GM12865 (cell line): ENCODE measurements at regions not wholly inside any gene's neighbourhood (a gene's known extent, or its start where the extent isn't known, plus 50 kb on each side); places are given as distances from the start of the nearest gene placed in this dataset.

Experiments
- DNase-seq: peaks from one replicate; pipeline ENCODE4 v3.0.0; 2010; ENCODE audit warnings: low read depth
- H3K4me3 ChIP-seq: 2 replicates; pipeline ENCODE4 v1.5.1; 2011; ENCODE audit warnings: mild to moderate bottlenecking, low read depth, low read length, control low read depth
- TF ChIP-seq, protein P1 (sequence below): IDR thresholded peaks from 2 replicates; pipeline ENCODE4 v1.5.1; 2011; ENCODE audit warnings: low read length, control low read depth, low read depth, inconsistent platforms; ENCODE audit not compliant: insufficient read depth; ENCODE audit errors: missing control alignments

- TF ChIP-seq, protein P1, sequence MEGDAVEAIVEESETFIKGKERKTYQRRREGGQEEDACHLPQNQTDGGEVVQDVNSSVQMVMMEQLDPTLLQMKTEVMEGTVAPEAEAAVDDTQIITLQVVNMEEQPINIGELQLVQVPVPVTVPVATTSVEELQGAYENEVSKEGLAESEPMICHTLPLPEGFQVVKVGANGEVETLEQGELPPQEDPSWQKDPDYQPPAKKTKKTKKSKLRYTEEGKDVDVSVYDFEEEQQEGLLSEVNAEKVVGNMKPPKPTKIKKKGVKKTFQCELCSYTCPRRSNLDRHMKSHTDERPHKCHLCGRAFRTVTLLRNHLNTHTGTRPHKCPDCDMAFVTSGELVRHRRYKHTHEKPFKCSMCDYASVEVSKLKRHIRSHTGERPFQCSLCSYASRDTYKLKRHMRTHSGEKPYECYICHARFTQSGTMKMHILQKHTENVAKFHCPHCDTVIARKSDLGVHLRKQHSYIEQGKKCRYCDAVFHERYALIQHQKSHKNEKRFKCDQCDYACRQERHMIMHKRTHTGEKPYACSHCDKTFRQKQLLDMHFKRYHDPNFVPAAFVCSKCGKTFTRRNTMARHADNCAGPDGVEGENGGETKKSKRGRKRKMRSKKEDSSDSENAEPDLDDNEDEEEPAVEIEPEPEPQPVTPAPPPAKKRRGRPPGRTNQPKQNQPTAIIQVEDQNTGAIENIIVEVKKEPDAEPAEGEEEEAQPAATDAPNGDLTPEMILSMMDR, result no peak
- no peak overlapping the region for H3K4me3 ChIP-seq
- DNase-seq, result no peak
Observed at GRCh38 chr9:135033487-135033886, 54.0 kb upstream of the OLFM1 start.

- no peak for DNase-seq
- TF ChIP-seq, protein P1, result no peak
Observed at GRCh38 chr9:135034106-135034505, 53.4 kb upstream of the OLFM1 start.

GRCh38 chr9:135035781-135036760 is 51.4 kb upstream of the OLFM1 start:
- TF ChIP-seq, protein P1, result no peak
- DNase-seq, result no peak
- H3K4me3 ChIP-seq, result no peak overlapping the region

More at GRCh38 chr9:135034106-135034505, 53.4 kb upstream of the OLFM1 start:
- no peak overlapping the region for H3K4me3 ChIP-seq

DNA sequence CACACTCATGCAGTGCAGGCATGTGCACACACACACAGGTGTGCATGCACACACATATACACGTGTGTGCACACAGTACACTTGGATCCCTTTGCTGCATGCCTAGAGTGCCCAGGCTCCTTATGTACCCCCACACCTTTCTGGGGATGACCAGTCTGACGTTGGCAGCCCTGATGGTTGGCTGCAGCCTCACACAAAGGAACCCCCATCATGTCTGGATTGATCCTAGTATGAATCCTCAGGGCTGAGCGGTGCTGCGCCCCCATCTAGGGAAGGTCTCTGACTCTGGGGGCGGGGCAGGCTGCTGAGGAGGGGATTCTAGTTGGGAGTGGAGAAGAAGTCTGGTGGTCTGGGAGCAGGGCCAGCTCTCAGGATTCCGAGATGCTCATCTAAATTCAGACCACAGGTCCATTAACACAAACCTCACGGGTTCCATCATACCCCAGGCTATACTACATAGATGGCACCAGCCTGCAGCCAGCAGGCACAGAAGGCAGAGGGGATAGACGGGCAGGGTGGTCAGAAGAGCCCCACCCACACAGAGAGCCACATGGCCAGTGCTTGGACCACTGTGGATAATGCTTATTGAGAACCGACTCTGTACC is 50.5 kb upstream of the OLFM1 start:
- no peak overlapping the region for H3K4me3 ChIP-seq
- no peak for DNase-seq
- TF ChIP-seq, protein P1, result no peak

DNA sequence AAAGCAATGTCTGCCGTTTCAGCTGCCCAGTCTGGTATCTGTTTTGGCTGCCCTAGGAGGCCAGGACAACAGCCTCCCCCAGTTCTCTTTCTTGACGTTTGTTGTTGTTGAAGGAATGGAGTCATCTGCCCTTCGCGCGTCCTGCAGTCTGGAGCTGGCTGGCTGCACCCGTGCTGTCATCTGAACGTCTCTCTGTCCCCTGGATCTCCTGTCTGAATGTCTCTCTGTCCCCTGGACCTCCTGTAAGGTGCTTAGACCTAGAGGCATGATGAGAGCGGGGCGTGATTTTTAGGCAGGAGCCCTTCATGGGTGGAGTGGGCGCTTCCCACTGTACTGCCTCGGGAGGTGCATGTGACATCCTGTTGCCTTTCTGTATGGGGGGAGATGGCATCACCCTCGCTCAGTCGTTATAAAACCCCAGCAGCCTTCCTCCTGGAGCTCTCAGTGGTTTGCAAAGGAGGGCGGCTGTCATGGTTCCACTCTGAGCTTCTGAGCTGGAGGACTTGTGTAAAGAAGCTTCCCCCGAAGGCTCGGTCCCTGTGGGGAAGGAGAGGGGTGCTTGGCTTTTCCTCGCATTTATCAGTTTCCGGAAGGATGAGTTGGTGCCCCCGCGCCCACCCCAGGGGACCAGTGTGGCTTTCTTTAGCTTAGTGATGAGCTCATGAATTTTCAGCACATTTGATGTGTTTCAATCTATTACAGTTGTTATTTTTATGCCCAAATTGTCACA is 49.8 kb upstream of the OLFM1 start:
- no peak overlapping the region for H3K4me3 ChIP-seq
- TF ChIP-seq, protein P1, result no peak
- no peak for DNase-seq
